B cell (primary cell): ENCODE measurements at regions not wholly inside any gene's neighbourhood (a gene's known extent, or its start where the extent isn't known, plus 50 kb on each side); places are given as distances from the start of the nearest gene placed in this dataset.
A peak's percentile ranks its signal among the peaks of the same experiment; 100 is the strongest.

ENCODE experiments used
- ATAC-seq: fragments of 200-7000 bp; cut with Tn5 transposase; one replicate; pipeline ENCODE4 v1.10.0; 2021; ENCODE audit warnings: low read depth, mild to moderate bottlenecking, moderate number of reproducible peaks, moderate library complexity
- CTCF ChIA-PET: fragments of 350-600 bp; sonication (Branson Sonifier 250); formaldehyde crosslinking; loops from one replicate; lab custom pipeline; 2021; ENCODE audit warnings: antibody characterized with exemption, inconsistent platforms; lab: Charles Lee
- POLR2A ChIA-PET: fragments of 350-600 bp; sonication (Branson Sonifier 250); formaldehyde crosslinking; loops from one replicate; lab custom pipeline; 2021; ENCODE audit warnings: antibody characterized with exemption; lab: Charles Lee
- DNase-seq: peaks from one replicate; pipeline ENCODE4 v3.0.0; 2013
- H2AFZ ChIP-seq: 2 replicates; pipeline ENCODE4 v1.6.1; 2012; ENCODE audit warnings: mild to moderate bottlenecking, low read depth, low read length; ENCODE audit not compliant: insufficient read depth, poor library complexity, severe bottlenecking
- H3K27ac ChIP-seq, 2 donors: 1 replicate in 1 of 2; 2 replicates in 1 of 2; pipeline ENCODE4 v1.5.1; 2012 to 2013; ENCODE audit warnings: low read length in 2 of 2, mild to moderate bottlenecking in 2 of 2, moderate library complexity in 1 of 2
- H3K27me3 ChIP-seq, 4 experiments: fragments of 200-600 bp in 1 of 4; sonication (generic) in 1 of 4; replicated peaks in 1 of 4; 1 replicate in 2 of 4; 2 replicates in 2 of 4; pipeline versions ENCODE4 v1.6.1 to v1.7.0; 2013 to 2016; ENCODE audit warnings: low read length in 3 of 4, mild to moderate bottlenecking in 2 of 4, mixed read lengths in 1 of 4, moderate library complexity in 1 of 4; ENCODE audit not compliant: insufficient read depth in 4 of 4, control insufficient read depth in 3 of 4; ENCODE audit errors: control extremely low read depth in 1 of 4
- H3K36me3 ChIP-seq, 2 experiments: replicated peaks in 1 of 2; 1 replicate in 1 of 2; 2 replicates in 1 of 2; pipeline versions ENCODE4 v1.6.1 to v1.7.1; 2013; ENCODE audit warnings: low read length in 1 of 2; ENCODE audit not compliant: insufficient read depth in 2 of 2, control insufficient read depth in 1 of 2; ENCODE audit errors: control extremely low read depth in 1 of 2, extremely low read depth in 1 of 2
- H3K4me1 ChIP-seq, 2 donors: fragments of 200-600 bp in 1 of 2; sonication (generic) in 1 of 2; 1 replicate in 1 of 2; 2 replicates in 1 of 2; pipeline versions ENCODE4 v1.5.1 to v1.6.1; 2013 to 2017; ENCODE audit warnings: low read length in 2 of 2; ENCODE audit not compliant: control insufficient read depth in 2 of 2, insufficient read depth in 2 of 2
- H3K4me2 ChIP-seq: replicated peaks from 2 replicates; pipeline ENCODE3; 2012; ENCODE audit warnings: mild to moderate bottlenecking, low read depth, low read length; ENCODE audit not compliant: poor library complexity, severe bottlenecking
- H3K4me3 ChIP-seq, 5 experiments: fragments of 200-600 bp in 1 of 5; sonication (generic) in 1 of 5; 1 replicate in 3 of 5; 2 replicates in 2 of 5; pipeline versions ENCODE4 v1.5.1 to v1.7.0; 2011 to 2016; ENCODE audit warnings: low read length in 4 of 5, mild to moderate bottlenecking in 4 of 5, low read depth in 2 of 5, control low read depth in 1 of 5, moderate library complexity in 1 of 5; ENCODE audit not compliant: insufficient read depth in 1 of 5; ENCODE audit errors: control extremely low read depth in 1 of 5, extremely low read depth in 1 of 5
- H3K79me2 ChIP-seq: fragments of 200-600 bp; sonication (generic); one replicate; pipeline ENCODE4 v1.6.0; 2016; ENCODE audit warnings: low read length; ENCODE audit not compliant: control insufficient read depth, insufficient read depth
- H3K9ac ChIP-seq: fragments of 200-600 bp; sonication (generic); 2 replicates; pipeline ENCODE4 v1.6.1; 2017; ENCODE audit warnings: mild to moderate bottlenecking, low read length, moderate library complexity
- H3K9me3 ChIP-seq, 3 donors: one replicate each; pipeline versions ENCODE4 v1.6.1 to v1.7.1; 2013; ENCODE audit warnings: low read length in 2 of 3; ENCODE audit not compliant: control insufficient read depth in 2 of 3, insufficient read depth in 1 of 3; ENCODE audit errors: control extremely low read depth in 1 of 3
- H4K20me1 ChIP-seq: 2 replicates; pipeline ENCODE4 v1.6.0; 2012; ENCODE audit warnings: mild to moderate bottlenecking, low read length; ENCODE audit not compliant: insufficient read depth, control insufficient read depth, poor library complexity, severe bottlenecking
- H3K27ac Mint-ChIP-seq: one replicate; pipeline ENCODE4 v1.8.0; 2021; ENCODE audit warnings: mixed read lengths
- H3K27me3 Mint-ChIP-seq: one replicate; pipeline ENCODE4 v1.8.0; 2021; ENCODE audit warnings: mixed read lengths
- H3K4me1 Mint-ChIP-seq: one replicate; pipeline ENCODE4 v1.8.0; 2021; ENCODE audit warnings: mixed read lengths
- H3K4me3 Mint-ChIP-seq: one replicate; pipeline ENCODE4 v1.8.0; 2021; ENCODE audit warnings: mixed read lengths
- H3K9me3 Mint-ChIP-seq: one replicate; pipeline ENCODE4 v1.8.0; 2022; ENCODE audit warnings: mixed read lengths; ENCODE audit not compliant: insufficient read depth
- EZH2 ChIP-seq: IDR thresholded peaks from 2 replicates; pipeline ENCODE4 v1.6.1; 2012; ENCODE audit warnings: borderline replicate concordance, low read depth, mild to moderate bottlenecking, moderate library complexity, low read length; ENCODE audit not compliant: insufficient read depth, poor library complexity, severe bottlenecking
- WGBS: methylation state at CpG from one replicate; pipeline ENCODE4 v1.1.5; 2013; ENCODE audit warnings: missing lambda C conversion rate; ENCODE audit not compliant: insufficient coverage; 5-methylcytosine and 5-hydroxymethylcytosine counted together
- intact Hi-C: fragments of 100-400 bp; cut with micrococcal nuclease; formaldehyde crosslinking; loops from one replicate; pipeline ENCODE4 v1.10.0; 2022
- TF ChIP-seq, protein P1 (sequence below): fragments of 200-600 bp; IDR thresholded peaks from one replicate; pipeline ENCODE4 v1.8.0; 2022; ENCODE audit warnings: antibody characterized with exemption, mild to moderate bottlenecking

- Mint-ChIP-seq H3K27ac (no peak overlapping the region), H3K4me3 (no peak overlapping the region), H3K9me3 (no peaks in the 10 kb centered on the region), H3K4me1 (peaks cover 9% of the 10 kb centered on the region), H3K27me3 (peaks cover 12% of the 10 kb centered on the region)
- Histone ChIP-seq H3K27ac (no peak overlapping the region), H3K9me3 (no peaks in the 10 kb centered on the region), H3K4me3 (no peak overlapping the region), H3K27me3 (no peaks in the 10 kb centered on the region), H3K79me2 (no peaks in the 10 kb centered on the region), H3K36me3 (no peaks in the 10 kb centered on the region), H4K20me1 (no peaks in the 10 kb centered on the region), H3K4me2 (no peak overlapping the region), H3K4me1 (peaks cover 0 to 3% of the 10 kb centered on the region in 2 donors), H2AFZ (peak overlapping the region; percentile 0), H3K9ac (no peak overlapping the region)
- POLR2A ChIA-PET: no interaction called here
- intact Hi-C loops: no loop called here
- ATAC-seq: peak; percentile 87
- no peak for TF ChIP-seq EZH2
- TF ChIP-seq, protein P1, sequence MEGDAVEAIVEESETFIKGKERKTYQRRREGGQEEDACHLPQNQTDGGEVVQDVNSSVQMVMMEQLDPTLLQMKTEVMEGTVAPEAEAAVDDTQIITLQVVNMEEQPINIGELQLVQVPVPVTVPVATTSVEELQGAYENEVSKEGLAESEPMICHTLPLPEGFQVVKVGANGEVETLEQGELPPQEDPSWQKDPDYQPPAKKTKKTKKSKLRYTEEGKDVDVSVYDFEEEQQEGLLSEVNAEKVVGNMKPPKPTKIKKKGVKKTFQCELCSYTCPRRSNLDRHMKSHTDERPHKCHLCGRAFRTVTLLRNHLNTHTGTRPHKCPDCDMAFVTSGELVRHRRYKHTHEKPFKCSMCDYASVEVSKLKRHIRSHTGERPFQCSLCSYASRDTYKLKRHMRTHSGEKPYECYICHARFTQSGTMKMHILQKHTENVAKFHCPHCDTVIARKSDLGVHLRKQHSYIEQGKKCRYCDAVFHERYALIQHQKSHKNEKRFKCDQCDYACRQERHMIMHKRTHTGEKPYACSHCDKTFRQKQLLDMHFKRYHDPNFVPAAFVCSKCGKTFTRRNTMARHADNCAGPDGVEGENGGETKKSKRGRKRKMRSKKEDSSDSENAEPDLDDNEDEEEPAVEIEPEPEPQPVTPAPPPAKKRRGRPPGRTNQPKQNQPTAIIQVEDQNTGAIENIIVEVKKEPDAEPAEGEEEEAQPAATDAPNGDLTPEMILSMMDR: peak; percentile 75
- CTCF ChIA-PET: no interaction called here
- DNase-seq: peak; percentile 61
- 11% methylated on average over 3 of the region's 5 CpGs for WGBS
Observed at GRCh38 chr4:141307241-141307689, 86.6 kb downstream of the ZNF330 start.

DNA sequence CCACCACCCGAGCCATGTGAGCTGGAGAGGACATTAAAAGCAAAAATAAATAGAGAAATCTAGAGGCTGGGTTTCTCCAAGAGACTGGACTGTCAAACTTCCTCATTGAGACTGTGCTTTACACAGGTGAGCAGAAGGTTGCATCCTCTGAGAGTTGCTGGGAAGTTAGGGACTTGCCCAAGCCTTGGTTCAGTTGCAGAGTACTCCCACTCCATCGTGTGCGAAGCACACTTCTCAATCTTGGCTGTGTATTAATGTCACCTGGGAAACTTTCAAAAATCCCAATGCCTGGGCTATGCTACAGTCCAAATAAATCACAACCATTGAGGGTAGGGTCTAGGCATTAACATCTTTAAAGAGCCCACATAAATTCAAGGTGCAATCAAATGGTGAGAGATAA is 89.2 kb downstream of the ZNF330 start:
- Histone ChIP-seq H2AFZ (no peak overlapping the region), H3K4me3 (no peak overlapping the region), H3K27ac (no peak overlapping the region), H4K20me1 (no peaks in the 10 kb centered on the region), H3K4me1 (peaks cover 0 to 3% of the 10 kb centered on the region in 2 donors), H3K79me2 (no peaks in the 10 kb centered on the region), H3K9ac (no peak overlapping the region), H3K27me3 (no peaks in the 10 kb centered on the region), H3K9me3 (no peaks in the 10 kb centered on the region), H3K4me2 (no peak overlapping the region), H3K36me3 (no peaks in the 10 kb centered on the region)
- CTCF ChIA-PET: no interaction called here
- peaks cover 9% of the 10 kb centered on the region for H3K4me1 Mint-ChIP-seq
- intact Hi-C loops: no loop called here
- peaks cover 17% of the 10 kb centered on the region for H3K27me3 Mint-ChIP-seq
- no CpG with 5 or more reads among the region's 3 CpGs for WGBS
- ATAC-seq: no peak
- POLR2A ChIA-PET: no interaction called here
- no peaks in the 10 kb centered on the region for H3K9me3 Mint-ChIP-seq
- H3K4me3 Mint-ChIP-seq: no peak overlapping the region
- no peak for TF ChIP-seq EZH2
- TF ChIP-seq, protein P1: no peak
- H3K27ac Mint-ChIP-seq: no peak overlapping the region
- DNase-seq: no peak
